AG09309 (cell line): ENCODE measurements at regions not wholly inside any gene's neighbourhood (a gene's known extent, or its start where the extent isn't known, plus 50 kb on each side); places are given as distances from the start of the nearest gene placed in this dataset.
"Not testable (repeated sequence)": the region's sequence is repeated elsewhere in the genome, so short reads cannot be mapped to it uniquely, and the experiment has no call there.

Source experiments
- DNase-seq: peaks from one replicate; pipeline ENCODE4 v3.0.0-alpha.2; 2010; ENCODE audit warnings: low read depth
- H3K4me3 ChIP-seq: 2 replicates; pipeline ENCODE4 v1.5.1; 2011; ENCODE audit warnings: mild to moderate bottlenecking, low read depth, low read length, moderate library complexity; ENCODE audit not compliant: control insufficient read depth
- CTCF ChIP-seq: IDR thresholded peaks from 2 replicates; pipeline ENCODE4 v1.5.1; 2011; ENCODE audit warnings: mild to moderate bottlenecking, low read depth, low read length, inconsistent platforms; ENCODE audit not compliant: insufficient read depth, control insufficient read depth; ENCODE audit errors: missing control alignments

DNA sequence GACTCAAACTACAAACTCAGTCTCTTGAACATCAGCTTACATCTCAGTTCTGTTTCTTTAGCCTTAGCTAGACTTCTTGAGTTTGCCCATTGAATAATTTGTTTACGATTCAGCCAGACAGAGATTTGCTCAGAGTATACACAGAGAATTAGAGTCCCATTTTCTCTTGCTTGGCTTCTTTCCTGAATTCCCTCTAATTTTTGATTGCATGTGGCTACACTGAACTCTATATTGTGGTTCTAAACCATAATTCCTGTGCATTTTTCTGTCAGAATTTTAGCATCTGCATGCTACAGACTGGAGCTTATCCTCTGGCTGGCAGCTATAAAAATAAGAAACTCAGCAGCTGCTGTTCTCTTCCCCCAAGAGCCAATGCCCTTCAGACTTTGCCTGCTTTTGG, 354.9 kb downstream of the MDFIC start:
- DNase-seq = no peak
- no peak overlapping the region for H3K4me3 ChIP-seq
- no peak for TF ChIP-seq CTCF

GRCh38 chr7:115273855-115274254, 352.0 kb downstream of the MDFIC start:
- DNase-seq, H3K4me3 ChIP-seq: not testable (repeated sequence)

DNA sequence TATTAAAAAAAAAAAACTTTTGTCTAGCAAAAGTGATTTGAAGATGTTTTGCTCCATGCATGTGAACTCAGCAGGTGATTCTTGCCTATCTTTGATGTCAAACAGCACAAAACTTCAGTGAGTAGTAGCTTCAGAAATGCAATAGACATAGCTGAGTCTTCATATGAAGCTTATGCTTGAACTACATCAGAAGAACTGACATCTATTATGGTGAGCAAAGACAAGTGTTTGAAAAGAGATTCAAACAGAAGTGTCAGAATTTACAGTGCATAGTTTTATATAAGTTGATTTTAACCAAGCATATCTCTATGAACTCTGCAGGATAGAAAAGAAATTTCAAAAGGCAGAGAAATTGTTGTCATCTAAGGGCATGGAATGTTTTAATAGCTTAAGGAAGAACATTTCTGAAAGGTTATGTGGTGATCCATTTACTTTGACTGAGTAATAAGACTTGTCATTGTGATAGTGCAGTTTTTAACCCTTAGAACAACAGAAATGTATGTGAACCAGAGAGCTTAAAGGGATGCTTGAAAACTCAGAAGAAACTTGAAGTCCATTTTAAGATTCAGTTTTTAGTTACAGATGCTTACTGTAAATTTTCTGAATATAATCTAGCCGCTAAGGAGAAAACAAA, 351.4 kb downstream of the MDFIC start:
- TF ChIP-seq CTCF = no peak
- H3K4me3 ChIP-seq = no peak overlapping the region
- DNase-seq = no peak

GRCh38 chr7:115271332-115272235, 349.7 kb downstream of the MDFIC start:
- no peak for TF ChIP-seq CTCF
- H3K4me3 ChIP-seq = no peak overlapping the region
- peak; percentile 16 for DNase-seq

DNA sequence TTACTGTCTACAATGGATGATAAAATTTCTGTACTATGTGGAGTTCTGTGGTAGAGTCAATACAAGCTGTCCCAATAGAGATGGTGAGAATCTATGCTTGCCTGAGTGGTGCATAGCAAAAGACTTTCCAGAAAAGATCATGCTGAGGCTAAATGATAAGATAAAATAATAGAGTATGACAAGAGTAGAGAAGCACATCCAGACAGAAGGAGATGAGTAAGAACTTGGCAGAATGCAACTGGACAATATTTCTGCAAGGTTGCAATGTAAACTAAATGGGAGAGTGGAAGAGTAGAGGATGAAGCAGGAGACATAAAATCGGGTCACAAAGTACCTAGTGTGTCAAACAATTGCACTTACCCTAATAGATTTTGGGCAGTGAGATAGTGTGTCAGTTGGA, 347.6 kb downstream of the MDFIC start:
- TF ChIP-seq CTCF = no peak
- no peak overlapping the region for H3K4me3 ChIP-seq

DNA sequence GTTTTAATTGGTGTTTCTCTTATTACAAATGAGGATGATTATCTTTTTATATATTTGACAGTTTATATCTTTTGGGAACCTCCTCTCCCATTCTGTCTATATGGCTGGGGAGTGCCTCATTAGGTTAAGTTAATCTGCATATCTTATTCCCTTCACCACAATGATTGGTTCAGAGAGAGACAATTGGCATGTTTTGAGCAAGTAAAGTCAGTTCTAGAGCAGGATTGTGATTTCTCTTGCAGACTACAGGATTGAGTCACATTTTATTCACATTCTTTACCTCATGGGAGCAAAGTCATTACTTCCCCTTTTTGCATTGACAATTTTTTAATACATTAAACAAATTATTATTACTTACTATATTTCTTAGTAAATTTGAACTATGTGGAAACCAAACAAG, 345.6 kb downstream of the MDFIC start:
- H3K4me3 ChIP-seq = no peak overlapping the region
- no peak for TF ChIP-seq CTCF
- DNase-seq = no peak

More for the DNA sequence above, 347.6 kb downstream of the MDFIC start:
- DNase-seq = no peak

DNA sequence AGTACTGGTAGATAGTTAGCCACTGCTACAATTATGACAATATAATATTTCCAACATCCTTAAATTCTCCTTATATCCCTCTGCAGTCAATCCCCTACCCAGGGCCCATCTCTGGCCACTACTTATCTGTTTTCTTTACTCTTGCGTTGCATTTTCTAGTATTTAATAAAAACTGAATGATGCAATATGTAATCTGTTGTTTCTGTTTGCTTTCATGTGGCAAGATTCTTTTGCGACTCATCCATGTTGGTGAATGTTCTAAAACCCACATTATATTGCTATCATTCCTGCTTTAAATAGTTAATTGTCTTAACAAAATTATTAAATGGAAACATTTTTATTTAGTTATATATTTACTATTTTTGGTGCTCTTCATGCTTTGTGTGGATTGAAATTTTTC, 338.5 kb downstream of the MDFIC start:
- no peak for TF ChIP-seq CTCF
- no peak for DNase-seq
- H3K4me3 ChIP-seq = no peak overlapping the region
